Hepatocyte (in vitro differentiated cells): ENCODE measurements at regions not wholly inside any gene's neighbourhood (a gene's known extent, or its start where the extent isn't known, plus 50 kb on each side); places are given as distances from the start of the nearest gene placed in this dataset.
"Not testable (repeated sequence)": the region's sequence is repeated elsewhere in the genome, so short reads cannot be mapped to it uniquely, and the experiment has no call there.

Experiments
- CTCF ChIP-seq: fragments of 200-600 bp; sonication (generic); IDR thresholded peaks from 2 replicates; pipeline ENCODE4 v1.5.1; 2016; ENCODE audit warnings: antibody characterized with exemption, mild to moderate bottlenecking; ENCODE audit not compliant: poor library complexity
- EZH2 ChIP-seq: fragments of 200-600 bp; sonication (generic); IDR thresholded peaks from 2 replicates; pipeline ENCODE4 v1.6.1; 2016; ENCODE audit warnings: antibody characterized with exemption, mild to moderate bottlenecking, borderline replicate concordance

DNA sequence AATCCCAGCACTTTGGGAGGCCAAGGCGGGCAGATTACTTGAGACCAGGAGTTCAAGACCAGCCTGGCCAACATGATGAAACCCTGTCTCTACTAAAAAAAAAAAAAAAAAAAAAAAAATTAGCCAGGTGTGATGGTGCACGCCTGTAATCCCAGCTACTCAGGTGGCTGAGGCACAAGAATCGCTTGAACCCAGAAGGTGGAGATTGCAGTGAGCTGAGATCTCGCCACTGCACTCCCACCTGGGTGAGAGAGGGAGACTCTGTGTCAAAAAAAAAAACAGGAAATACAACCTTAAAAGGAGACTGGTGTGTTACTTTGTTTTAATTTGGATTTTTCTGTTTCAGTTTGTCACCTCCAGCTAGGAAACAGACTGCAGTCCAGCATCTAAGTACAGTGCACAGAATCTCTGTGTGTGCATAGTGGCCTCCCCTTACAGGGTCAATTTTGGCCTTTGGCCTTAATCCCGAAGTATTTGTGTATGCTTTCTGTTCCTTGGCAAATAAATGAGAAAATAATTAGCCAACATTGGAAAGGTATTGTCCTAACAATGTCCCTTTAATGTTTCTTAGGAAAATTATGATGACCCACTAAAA is 266.1 kb downstream of the GOLGA6L6 start:
- not testable (repeated sequence) for TF ChIP-seq CTCF, EZH2
